ENCODE measurements at regions not wholly inside any gene's neighbourhood (a gene's known extent, or its start where the extent isn't known, plus 50 kb on each side); places are given as distances from the start of the nearest gene placed in this dataset.

- DNase-seq = no peak
Measured at GRCh38 chr2:238690511-238690910, 157.4 kb upstream of the TWIST2 start.

- DNase-seq = no peak
Measured at GRCh38 chr2:238691596-238692491, 156.0 kb upstream of the TWIST2 start.

GRCh38 chr2:238692562-238692961 is 155.3 kb upstream of the TWIST2 start:
- no peak for DNase-seq

- DNase-seq = no peak
Measured at GRCh38 chr2:238693337-238694093, 154.4 kb upstream of the TWIST2 start.

GRCh38 chr2:238694136-238694755 is 153.6 kb upstream of the TWIST2 start:
- no peak for DNase-seq

GRCh38 chr2:238694922-238695321 is 153.0 kb upstream of the TWIST2 start:
- no peak for DNase-seq

GRCh38 chr2:238695538-238695937 is 152.3 kb upstream of the TWIST2 start:
- DNase-seq = no peak

- no peak for DNase-seq
Measured at GRCh38 chr2:238696331-238696730, 151.6 kb upstream of the TWIST2 start.

- DNase-seq = no peak
Measured at GRCh38 chr2:238696786-238697185, 151.1 kb upstream of the TWIST2 start.

- no peak for DNase-seq
Measured at GRCh38 chr2:238697193-238698071, 150.5 kb upstream of the TWIST2 start.

- no peak for DNase-seq
Measured at GRCh38 chr2:238698072-238698352, 149.9 kb upstream of the TWIST2 start.

GRCh38 chr2:238698451-238699306 is 149.2 kb upstream of the TWIST2 start:
- no peak for DNase-seq

- no peak for DNase-seq
Measured at GRCh38 chr2:238699307-238700116, 148.4 kb upstream of the TWIST2 start.

GRCh38 chr2:238700117-238700457 is 147.8 kb upstream of the TWIST2 start:
- no peak for DNase-seq

- DNase-seq = no peak
Measured at GRCh38 chr2:238700506-238701340, 147.2 kb upstream of the TWIST2 start.

- no peak for DNase-seq
Measured at GRCh38 chr2:238701341-238702206, 146.3 kb upstream of the TWIST2 start.

GRCh38 chr2:238702276-238703052 is 145.4 kb upstream of the TWIST2 start:
- DNase-seq = no peak

- no peak for DNase-seq
Measured at GRCh38 chr2:238703053-238703415, 144.9 kb upstream of the TWIST2 start.
